Gastrocnemius medialis (tissue), 4 donors: ENCODE measurements at regions not wholly inside any gene's neighbourhood (a gene's known extent, or its start where the extent isn't known, plus 50 kb on each side); places are given as distances from the start of the nearest gene placed in this dataset.

Experiments
- ATAC-seq, 2 donors: fragments of 150-250 bp; one replicate each; pipeline ENCODE4 v1.9.1; 2016
- DNase-seq, 2 donors: peaks; one replicate each; pipeline ENCODE4 v3.0.0-alpha.2; 2019
- H3K27ac ChIP-seq, 4 donors: fragments of 200-600 bp; sonication (generic); 1 replicate in 1 of 4; 2 replicates in 3 of 4; pipeline ENCODE4 v1.5.1; 2016 to 2018; ENCODE audit warnings: mild to moderate bottlenecking in 2 of 4, moderate library complexity in 1 of 4
- H3K27me3 ChIP-seq, 3 donors: fragments of 200-600 bp; sonication (generic) in 2 of 3; 1 replicate in 1 of 3; 2 replicates in 2 of 3; pipeline versions ENCODE4 v1.5.1 to v1.6.0; 2016 to 2019; ENCODE audit warnings: mild to moderate bottlenecking in 1 of 3, moderate library complexity in 1 of 3
- H3K36me3 ChIP-seq, 2 donors: fragments of 200-600 bp; sonication (generic) in 1 of 2; one replicate each; pipeline ENCODE4 v1.5.1; 2017 to 2018
- H3K4me1 ChIP-seq, 2 donors: fragments of 200-600 bp; sonication (generic) in 1 of 2; one replicate each; pipeline ENCODE4 v1.5.1; 2016 to 2017; ENCODE audit warnings: mild to moderate bottlenecking in 2 of 2
- H3K4me3 ChIP-seq, 4 donors: fragments of 200-600 bp; sonication (generic) in 3 of 4; 1 replicate in 1 of 4; 2 replicates in 3 of 4; pipeline ENCODE4 v1.5.1; 2016 to 2019; ENCODE audit warnings: mild to moderate bottlenecking in 2 of 4
- H3K9me3 ChIP-seq, 3 donors: fragments of 200-600 bp; sonication (generic) in 2 of 3; 1 replicate in 1 of 3; 2 replicates in 2 of 3; pipeline ENCODE4 v1.5.1; 2016 to 2019
- POLR2A ChIP-seq, 2 donors: fragments of 450-650 bp; IDR thresholded peaks; one replicate each; pipeline ENCODE4 v1.6.1; 2017; ENCODE audit warnings: antibody characterized with exemption in 2 of 2, mild to moderate bottlenecking in 2 of 2, moderate library complexity in 2 of 2
- in situ Hi-C, 4 donors: fragments of 200-750 bp; cut with MboI; loops; one replicate each; pipeline versions ENCODE4 v1.15.0 to v1.8.0; 2017; ENCODE audit warnings: low sequenced_read_pairs in 4 of 4
- intact Hi-C: fragments of 100-400 bp; cut with DNase I; formaldehyde crosslinking; loops from one replicate; pipeline ENCODE4 v1.15.1; 2023; ENCODE audit warnings: low total_unique reads
- TF ChIP-seq, protein P1 (sequence below), 5 experiments: fragments of 450-650 bp in 3 of 5; fragments of 200-600 bp in 2 of 5; sonication (generic) in 2 of 5; IDR thresholded peaks in 4 of 5; conservative IDR thresholded peaks in 1 of 5; 1 replicate in 4 of 5; 2 replicates in 1 of 5; pipeline ENCODE4 v1.5.1; 2016 to 2019; ENCODE audit warnings: antibody characterized with exemption in 5 of 5, mild to moderate bottlenecking in 3 of 5, moderate library complexity in 3 of 5

DNA sequence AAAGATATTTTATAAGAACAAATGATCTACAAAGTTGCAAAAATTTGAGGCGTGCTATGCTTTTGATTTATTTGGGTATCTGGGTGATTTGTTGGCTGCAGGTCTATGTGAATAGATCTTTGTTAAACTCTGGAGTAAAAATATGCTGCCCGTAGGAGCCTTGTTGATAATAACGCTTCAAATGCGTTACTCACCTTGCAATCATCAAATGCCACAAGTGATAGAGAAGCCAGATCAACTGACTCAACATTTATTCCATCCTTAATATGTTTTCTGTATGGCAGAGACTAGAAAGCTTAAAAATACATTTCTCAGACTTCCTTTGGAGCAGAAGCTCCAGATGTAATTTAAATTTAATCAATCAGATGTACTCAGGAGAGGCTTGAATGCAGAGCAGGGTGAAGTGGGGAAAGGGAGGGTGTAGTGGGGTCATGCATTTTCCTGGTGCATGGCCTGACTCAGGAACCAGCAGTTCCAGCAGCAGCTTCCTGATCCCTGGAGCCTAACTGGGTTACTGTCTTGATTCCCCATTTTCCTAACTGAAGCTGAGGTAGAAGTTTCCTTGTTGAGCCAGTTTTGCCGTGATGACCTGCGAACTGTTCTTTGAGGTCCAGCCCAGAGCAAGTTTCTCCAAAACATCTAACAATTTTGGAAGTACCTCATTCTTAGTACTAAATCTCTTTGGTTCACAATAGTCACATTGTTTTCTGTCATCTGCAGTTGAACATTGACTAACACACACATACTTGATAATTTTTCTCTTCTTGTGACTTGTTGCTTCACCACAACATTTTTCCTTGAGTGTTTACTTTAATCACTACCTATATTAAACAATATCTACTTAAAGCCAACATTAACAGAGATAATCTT, 284.7 kb upstream of the CWC22 start:
- in situ Hi-C loops (no loop called here), intact Hi-C loops (no loop called here)
- ATAC-seq (no peak), DNase-seq (no peak)
- H3K9me3 ChIP-seq: no peaks in the 10 kb centered on the region
- no peaks in the 10 kb centered on the region for H3K27me3 ChIP-seq
- no peak overlapping the region for H3K27ac ChIP-seq
- TF ChIP-seq, protein P1, sequence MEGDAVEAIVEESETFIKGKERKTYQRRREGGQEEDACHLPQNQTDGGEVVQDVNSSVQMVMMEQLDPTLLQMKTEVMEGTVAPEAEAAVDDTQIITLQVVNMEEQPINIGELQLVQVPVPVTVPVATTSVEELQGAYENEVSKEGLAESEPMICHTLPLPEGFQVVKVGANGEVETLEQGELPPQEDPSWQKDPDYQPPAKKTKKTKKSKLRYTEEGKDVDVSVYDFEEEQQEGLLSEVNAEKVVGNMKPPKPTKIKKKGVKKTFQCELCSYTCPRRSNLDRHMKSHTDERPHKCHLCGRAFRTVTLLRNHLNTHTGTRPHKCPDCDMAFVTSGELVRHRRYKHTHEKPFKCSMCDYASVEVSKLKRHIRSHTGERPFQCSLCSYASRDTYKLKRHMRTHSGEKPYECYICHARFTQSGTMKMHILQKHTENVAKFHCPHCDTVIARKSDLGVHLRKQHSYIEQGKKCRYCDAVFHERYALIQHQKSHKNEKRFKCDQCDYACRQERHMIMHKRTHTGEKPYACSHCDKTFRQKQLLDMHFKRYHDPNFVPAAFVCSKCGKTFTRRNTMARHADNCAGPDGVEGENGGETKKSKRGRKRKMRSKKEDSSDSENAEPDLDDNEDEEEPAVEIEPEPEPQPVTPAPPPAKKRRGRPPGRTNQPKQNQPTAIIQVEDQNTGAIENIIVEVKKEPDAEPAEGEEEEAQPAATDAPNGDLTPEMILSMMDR (IDR thresholded peaks at IDR 0.05 in 4 of 5, conservative IDR thresholded peaks at IDR 0.05 in 1 of 5): no peak
- TF ChIP-seq POLR2A (IDR thresholded peaks at IDR 0.05): no peak
- no peaks in the 10 kb centered on the region for H3K36me3 ChIP-seq
- no peak overlapping the region for H3K4me3 ChIP-seq
- H3K4me1 ChIP-seq: no peaks in the 10 kb centered on the region

DNA sequence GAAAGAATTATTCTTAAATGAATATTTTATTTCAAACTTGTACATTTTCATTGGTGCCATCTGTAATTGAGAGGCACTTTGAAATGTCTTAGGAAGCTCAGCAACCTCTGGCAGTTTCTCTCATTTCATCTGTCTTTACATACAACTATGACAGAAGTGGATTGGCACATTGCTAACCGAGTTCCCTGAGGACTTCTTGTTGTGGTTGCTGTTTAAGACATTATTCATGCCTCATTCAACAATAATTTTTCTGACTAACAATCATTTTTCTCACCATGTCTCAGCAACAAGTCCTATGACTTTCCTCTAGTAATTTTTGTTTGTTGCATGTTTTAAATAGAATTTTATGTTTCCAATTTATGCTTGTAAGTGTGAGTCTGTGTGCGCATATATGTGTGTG, 284.0 kb upstream of the CWC22 start:
- Histone ChIP-seq H3K9me3 (no peaks in the 10 kb centered on the region), H3K27me3 (no peaks in the 10 kb centered on the region), H3K4me1 (no peaks in the 10 kb centered on the region), H3K4me3 (no peak overlapping the region), H3K27ac (no peak overlapping the region), H3K36me3 (no peaks in the 10 kb centered on the region)
- DNase-seq: no peak
- intact Hi-C loops: no loop called here
- no peak for ATAC-seq
- in situ Hi-C loops: no loop called here
- TF ChIP-seq POLR2A (IDR thresholded peaks at IDR 0.05): no peak
- TF ChIP-seq, protein P1 (IDR thresholded peaks at IDR 0.05 in 4 of 5, conservative IDR thresholded peaks at IDR 0.05 in 1 of 5): no peak

DNA sequence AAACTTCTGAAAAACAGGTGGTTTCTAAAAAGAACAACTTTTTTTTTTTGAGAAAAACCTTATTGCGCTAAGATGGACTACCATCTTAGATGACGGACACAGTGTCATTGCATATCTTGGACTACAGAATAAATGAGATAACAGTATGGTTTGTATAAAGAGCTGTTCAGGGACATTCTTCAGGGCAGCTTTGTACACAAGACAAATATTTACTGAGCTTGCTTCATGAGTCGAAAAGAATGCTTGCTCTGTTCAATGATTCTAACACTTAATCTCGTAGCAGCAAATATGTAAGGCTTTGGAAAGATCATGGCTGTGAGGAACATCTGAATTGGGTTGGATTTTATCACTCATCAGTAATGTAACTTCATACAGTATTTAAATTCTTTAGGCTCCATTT, 282.5 kb upstream of the CWC22 start:
- Histone ChIP-seq H3K4me1 (no peaks in the 10 kb centered on the region), H3K4me3 (no peak overlapping the region), H3K27ac (no peak overlapping the region), H3K9me3 (no peaks in the 10 kb centered on the region), H3K36me3 (no peaks in the 10 kb centered on the region), H3K27me3 (no peaks in the 10 kb centered on the region)
- DNase-seq (no peak), ATAC-seq (no peak)
- intact Hi-C loops: no loop called here
- TF ChIP-seq, protein P1 (IDR thresholded peaks at IDR 0.05 in 4 of 5, conservative IDR thresholded peaks at IDR 0.05 in 1 of 5): no peak
- no peak for TF ChIP-seq POLR2A (IDR thresholded peaks at IDR 0.05)
- in situ Hi-C loops: no loop called here

DNA sequence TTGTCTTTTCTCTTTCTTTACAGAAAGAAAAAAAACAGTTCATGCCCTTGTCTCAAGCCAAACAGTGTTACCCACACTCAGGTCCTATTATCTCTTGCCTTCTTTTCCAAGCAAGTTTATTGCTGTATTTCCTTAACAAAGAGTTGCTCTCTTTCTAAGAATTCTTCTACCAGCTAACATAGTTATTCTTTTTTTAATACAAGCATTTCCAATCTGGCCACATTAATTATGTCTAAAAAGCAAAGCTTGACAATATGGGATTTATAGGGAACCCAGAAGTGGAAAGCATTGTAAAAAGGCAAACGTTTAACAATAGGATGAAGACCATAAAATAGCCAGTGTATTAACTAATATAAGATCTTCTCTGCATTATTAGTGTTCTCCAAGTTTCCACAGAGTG, 272.5 kb upstream of the CWC22 start:
- TF ChIP-seq POLR2A (IDR thresholded peaks at IDR 0.05): no peak
- TF ChIP-seq, protein P1 (IDR thresholded peaks at IDR 0.05 in 4 of 5, conservative IDR thresholded peaks at IDR 0.05 in 1 of 5): no peak
- in situ Hi-C loops (no loop called here), intact Hi-C loops (loop anchor here (10.0 kb wide), 1 partner anchor 555 kb away; no protein-coding TSS in a partner anchor)
- H3K4me3 ChIP-seq: no peak overlapping the region
- no peaks in the 10 kb centered on the region for H3K36me3 ChIP-seq
- H3K4me1 ChIP-seq: no peaks in the 10 kb centered on the region
- no peak for DNase-seq
- no peak for ATAC-seq
- no peaks in the 10 kb centered on the region for H3K9me3 ChIP-seq
- H3K27ac ChIP-seq: no peak overlapping the region
- no peaks in the 10 kb centered on the region for H3K27me3 ChIP-seq
